AG09309 (cell line): ENCODE measurements at regions not wholly inside any gene's neighbourhood (a gene's known extent, or its start where the extent isn't known, plus 50 kb on each side); places are given as distances from the start of the nearest gene placed in this dataset.

Experiments
- DNase-seq: peaks from one replicate; pipeline ENCODE4 v3.0.0-alpha.2; 2010; ENCODE audit warnings: low read depth
- H3K4me3 ChIP-seq: 2 replicates; pipeline ENCODE4 v1.5.1; 2011; ENCODE audit warnings: mild to moderate bottlenecking, low read depth, low read length, moderate library complexity; ENCODE audit not compliant: control insufficient read depth
- TF ChIP-seq, protein P1 (sequence below): IDR thresholded peaks from 2 replicates; pipeline ENCODE4 v1.5.1; 2011; ENCODE audit warnings: mild to moderate bottlenecking, low read depth, low read length, inconsistent platforms; ENCODE audit not compliant: insufficient read depth, control insufficient read depth; ENCODE audit errors: missing control alignments

- H3K4me3 ChIP-seq: no peak overlapping the region
- TF ChIP-seq, protein P1, sequence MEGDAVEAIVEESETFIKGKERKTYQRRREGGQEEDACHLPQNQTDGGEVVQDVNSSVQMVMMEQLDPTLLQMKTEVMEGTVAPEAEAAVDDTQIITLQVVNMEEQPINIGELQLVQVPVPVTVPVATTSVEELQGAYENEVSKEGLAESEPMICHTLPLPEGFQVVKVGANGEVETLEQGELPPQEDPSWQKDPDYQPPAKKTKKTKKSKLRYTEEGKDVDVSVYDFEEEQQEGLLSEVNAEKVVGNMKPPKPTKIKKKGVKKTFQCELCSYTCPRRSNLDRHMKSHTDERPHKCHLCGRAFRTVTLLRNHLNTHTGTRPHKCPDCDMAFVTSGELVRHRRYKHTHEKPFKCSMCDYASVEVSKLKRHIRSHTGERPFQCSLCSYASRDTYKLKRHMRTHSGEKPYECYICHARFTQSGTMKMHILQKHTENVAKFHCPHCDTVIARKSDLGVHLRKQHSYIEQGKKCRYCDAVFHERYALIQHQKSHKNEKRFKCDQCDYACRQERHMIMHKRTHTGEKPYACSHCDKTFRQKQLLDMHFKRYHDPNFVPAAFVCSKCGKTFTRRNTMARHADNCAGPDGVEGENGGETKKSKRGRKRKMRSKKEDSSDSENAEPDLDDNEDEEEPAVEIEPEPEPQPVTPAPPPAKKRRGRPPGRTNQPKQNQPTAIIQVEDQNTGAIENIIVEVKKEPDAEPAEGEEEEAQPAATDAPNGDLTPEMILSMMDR: no peak
- no peak for DNase-seq
Observed at GRCh38 chr1:60277269-60277668, 203.7 kb upstream of the C1orf87 start.

DNA sequence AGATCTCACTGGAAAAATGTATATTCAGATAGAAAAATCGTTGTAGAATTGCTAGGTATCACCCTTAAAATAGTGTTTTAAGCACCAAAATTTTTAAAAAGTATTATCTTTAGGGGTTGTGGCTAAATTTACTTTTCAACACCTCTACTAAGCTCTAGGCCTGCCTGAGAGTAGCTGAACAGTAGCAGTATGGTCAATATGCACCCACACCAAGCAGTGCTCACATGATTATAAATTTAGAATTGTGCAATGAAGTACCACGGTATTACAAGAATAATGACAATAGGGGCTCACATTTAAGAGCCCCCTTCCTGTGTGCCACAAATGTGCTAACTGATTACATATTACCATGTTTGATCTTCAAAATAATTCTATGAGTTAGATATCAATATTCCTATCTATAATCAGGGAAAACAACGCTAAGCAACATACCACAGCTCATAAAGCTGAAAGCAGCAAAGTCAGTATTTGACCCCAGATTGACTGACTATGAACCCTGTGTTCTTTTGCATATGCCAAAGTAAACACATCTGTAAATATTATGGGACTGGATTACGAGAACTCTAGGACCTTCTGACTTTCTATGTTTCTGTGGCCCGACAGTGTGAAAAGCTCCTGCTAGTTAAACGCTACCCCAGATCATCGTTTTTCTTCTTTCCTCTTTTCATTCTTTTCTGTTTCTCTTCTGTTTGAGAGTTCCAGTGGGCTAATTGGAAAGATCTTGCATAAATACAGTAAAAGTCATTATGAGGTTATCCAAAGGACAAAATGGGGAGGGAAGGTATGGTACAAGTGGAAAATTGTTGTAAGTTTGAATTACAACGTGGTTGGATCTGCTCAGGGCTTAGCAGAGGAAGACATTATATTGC lies 201.1 kb upstream of the C1orf87 start:
- no peak overlapping the region for H3K4me3 ChIP-seq
- no peak for DNase-seq
- TF ChIP-seq, protein P1: no peak

GRCh38 chr1:60273185-60273584 lies 199.6 kb upstream of the C1orf87 start:
- TF ChIP-seq, protein P1: no peak
- no peak overlapping the region for H3K4me3 ChIP-seq
- no peak for DNase-seq

GRCh38 chr1:60271041-60271440 lies 197.5 kb upstream of the C1orf87 start:
- TF ChIP-seq, protein P1: no peak
- DNase-seq: no peak
- H3K4me3 ChIP-seq: no peak overlapping the region

DNA sequence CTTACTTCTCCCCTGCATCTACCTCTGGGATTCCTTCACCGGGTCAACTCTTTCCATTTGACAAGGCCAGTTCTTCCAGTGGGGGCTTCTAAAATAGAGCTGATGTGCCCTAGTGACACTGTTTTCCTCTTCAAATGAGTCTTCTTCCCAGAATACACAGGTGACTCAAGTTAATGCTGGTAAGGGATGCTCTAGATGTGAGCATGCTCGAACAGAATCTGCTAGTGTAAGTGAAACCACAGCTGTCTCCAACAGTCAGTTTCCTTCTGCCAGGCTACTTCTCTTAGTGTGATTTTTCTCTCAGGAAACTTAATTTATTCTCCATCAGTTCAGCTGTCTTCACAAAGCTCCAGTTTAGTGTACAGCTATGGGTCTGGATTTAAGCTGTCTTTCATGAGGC lies 194.9 kb upstream of the C1orf87 start:
- TF ChIP-seq, protein P1: no peak
- H3K4me3 ChIP-seq: no peak overlapping the region
- DNase-seq: no peak

DNA sequence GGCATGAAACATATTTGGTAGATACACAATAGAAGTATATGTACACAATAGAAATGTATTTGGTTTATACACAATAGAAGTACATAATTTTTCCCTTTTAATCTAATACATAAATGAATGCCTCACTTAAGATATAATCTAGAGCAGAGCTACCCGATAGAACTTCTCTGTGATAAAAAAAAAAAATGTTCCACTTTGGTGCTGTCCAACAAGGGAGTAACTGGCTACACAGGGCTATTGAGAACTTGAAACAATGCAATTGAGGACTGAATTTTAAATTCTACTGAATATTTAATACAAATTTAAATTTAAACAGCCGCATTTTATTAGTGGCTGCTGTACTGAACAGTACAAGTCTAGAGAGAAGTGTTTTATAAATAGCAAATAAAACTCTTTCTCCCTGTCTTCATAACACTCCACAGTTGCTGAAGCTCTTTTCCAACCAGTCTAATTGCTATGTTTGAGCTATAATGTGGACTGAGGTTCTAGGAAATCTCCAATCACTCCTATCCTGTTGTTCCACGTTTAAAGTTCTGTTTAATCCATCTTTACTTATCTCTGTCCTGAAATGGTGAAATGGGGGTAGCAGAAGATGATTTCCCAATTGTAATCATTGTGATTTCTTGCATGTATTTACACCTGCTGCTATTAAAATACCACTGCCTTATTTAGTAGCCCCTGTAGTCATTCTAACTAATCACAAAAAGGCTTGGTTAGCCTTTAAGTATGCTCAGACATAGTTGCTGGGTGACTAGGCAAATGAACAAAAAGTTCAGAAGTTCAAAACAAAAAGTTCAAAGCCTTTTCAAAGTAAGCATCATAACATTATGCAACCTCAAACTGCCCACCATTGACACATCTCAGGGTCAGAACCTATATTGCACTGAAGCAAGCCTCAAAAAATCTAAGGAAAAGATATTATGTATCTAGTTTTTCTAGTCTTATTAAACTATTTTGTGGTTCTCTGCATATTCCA lies 192.3 kb upstream of the C1orf87 start:
- DNase-seq: no peak
- TF ChIP-seq, protein P1: no peak
- H3K4me3 ChIP-seq: no peak overlapping the region
